PC-9 (cell line): ENCODE measurements at regions not wholly inside any gene's neighbourhood (a gene's known extent, or its start where the extent isn't known, plus 50 kb on each side); places are given as distances from the start of the nearest gene placed in this dataset.

Experiments
- BruUV-seq: library from RNA; stranded (reverse); fragments of 400-500 nt; replicated peaks from 2 replicates; lab custom pipeline; 2021; lab: Mats Ljungman, UMichigan
- CTCF ChIA-PET: fragments of 300-600 bp; sonication (Branson Sonifier 250); formaldehyde crosslinking; loops from one replicate; lab custom pipeline; 2022; ENCODE audit warnings: antibody characterized with exemption; lab: Charles Lee
- POLR2A ChIA-PET: fragments of 300-600 bp; sonication (Branson Sonifier 250); formaldehyde crosslinking; loops from one replicate; lab custom pipeline; 2022; ENCODE audit warnings: antibody characterized with exemption; ENCODE audit not compliant: unreplicated experiment; lab: Charles Lee
- DNase-seq, 2 experiments: peaks; one replicate each; pipeline versions ENCODE4 v3.0.0 to v3.0.0-alpha.2; 2015 to 2022; ENCODE audit warnings: mixed read lengths in 1 of 2
- H2AFZ ChIP-seq: fragments of 200-600 bp; sonication (generic); 2 replicates; pipeline ENCODE4 v1.8.1; 2017; ENCODE audit warnings: antibody characterized with exemption
- H3F3A ChIP-seq: fragments of 200-600 bp; sonication (generic); 2 replicates; pipeline ENCODE4 v1.8.1; 2017; ENCODE audit warnings: antibody characterized with exemption, mild to moderate bottlenecking, low read depth; ENCODE audit not compliant: insufficient read depth
- H3K27ac ChIP-seq: fragments of 200-600 bp; sonication (generic); 2 replicates; pipeline ENCODE4 v1.6.1; 2016; ENCODE audit warnings: mixed run types
- H3K27me3 ChIP-seq: fragments of 200-600 bp; sonication (generic); 2 replicates; pipeline ENCODE4 v1.6.1; 2016; ENCODE audit warnings: low read depth, mixed run types; ENCODE audit not compliant: insufficient read depth
- H3K36me3 ChIP-seq: fragments of 200-600 bp; sonication (generic); 2 replicates; pipeline ENCODE4 v1.6.1; 2016; ENCODE audit warnings: low read depth, mixed run types
- H3K4me1 ChIP-seq: fragments of 200-600 bp; sonication (generic); replicated peaks from 2 replicates; pipeline ENCODE4 v1.6.1; 2016; ENCODE audit warnings: mixed run types; ENCODE audit not compliant: insufficient read depth
- H3K4me2 ChIP-seq: fragments of 200-600 bp; sonication (generic); 2 replicates; pipeline ENCODE4 v1.6.1; 2017; ENCODE audit warnings: mixed run types
- H3K4me3 ChIP-seq: fragments of 200-600 bp; sonication (generic); 2 replicates; pipeline ENCODE4 v1.6.1; 2016; ENCODE audit warnings: mixed run types
- H3K79me2 ChIP-seq: fragments of 200-600 bp; sonication (generic); 2 replicates; pipeline ENCODE4 v1.6.1; 2017; ENCODE audit warnings: low read depth, mixed run types
- H3K9me2 ChIP-seq: fragments of 200-600 bp; sonication (generic); 2 replicates; pipeline ENCODE4 v1.8.1; 2017; ENCODE audit warnings: mild to moderate bottlenecking; ENCODE audit not compliant: insufficient read depth
- H3K9me3 ChIP-seq: fragments of 200-600 bp; sonication (generic); 2 replicates; pipeline ENCODE4 v1.8.1; 2016; ENCODE audit warnings: low read depth; ENCODE audit not compliant: insufficient read depth
- H4K20me1 ChIP-seq: fragments of 200-600 bp; sonication (generic); 2 replicates; pipeline ENCODE4 v1.8.1; 2017; ENCODE audit not compliant: insufficient read depth
- EZH2 ChIP-seq: fragments of 200-600 bp; sonication (generic); IDR thresholded peaks from 2 replicates; pipeline ENCODE4 v1.8.0; 2017; ENCODE audit warnings: antibody characterized with exemption, low read depth
- intact Hi-C: fragments of 100-400 bp; cut with micrococcal nuclease; formaldehyde crosslinking; loops from one replicate; pipeline ENCODE4 v1.10.0; 2022; ENCODE audit not compliant: unreplicated experiment
- TF ChIP-seq, protein P1 (sequence below): fragments of 200-600 bp; sonication (generic); conservative IDR thresholded peaks from 2 replicates; pipeline ENCODE4 v1.6.1; 2017; ENCODE audit warnings: mixed run types, antibody characterized with exemption, mild to moderate bottlenecking, moderate library complexity

DNA sequence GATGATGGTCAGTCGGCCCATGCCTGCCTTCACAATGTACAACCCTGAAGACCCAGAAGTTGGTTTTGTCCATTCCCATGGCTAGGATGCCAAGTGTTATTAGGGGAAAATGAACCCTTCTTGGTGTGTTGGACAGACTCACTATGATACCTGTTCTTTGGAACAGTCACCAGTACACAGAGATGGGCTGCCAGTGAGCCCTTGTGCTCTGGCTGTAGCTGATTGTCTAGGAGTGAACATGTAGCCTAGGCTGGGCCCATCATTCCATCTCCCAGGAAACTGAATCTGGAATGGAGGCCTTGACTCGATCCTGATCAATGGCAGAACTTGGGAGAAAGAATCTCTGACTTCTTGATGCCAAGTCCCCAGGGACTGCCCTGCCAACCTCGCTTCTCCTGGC, 188.9 kb downstream of the EVX1 start:
- H3K36me3 ChIP-seq: no peaks in the 10 kb centered on the region
- no TSS peak for BruUV-seq
- H3K27ac ChIP-seq: no peak overlapping the region
- no peaks in the 10 kb centered on the region for H3K9me2 ChIP-seq
- H3K4me3 ChIP-seq: no peak overlapping the region
- no peaks in the 10 kb centered on the region for H3K27me3 ChIP-seq
- TF ChIP-seq EZH2: no peak
- TF ChIP-seq, protein P1, sequence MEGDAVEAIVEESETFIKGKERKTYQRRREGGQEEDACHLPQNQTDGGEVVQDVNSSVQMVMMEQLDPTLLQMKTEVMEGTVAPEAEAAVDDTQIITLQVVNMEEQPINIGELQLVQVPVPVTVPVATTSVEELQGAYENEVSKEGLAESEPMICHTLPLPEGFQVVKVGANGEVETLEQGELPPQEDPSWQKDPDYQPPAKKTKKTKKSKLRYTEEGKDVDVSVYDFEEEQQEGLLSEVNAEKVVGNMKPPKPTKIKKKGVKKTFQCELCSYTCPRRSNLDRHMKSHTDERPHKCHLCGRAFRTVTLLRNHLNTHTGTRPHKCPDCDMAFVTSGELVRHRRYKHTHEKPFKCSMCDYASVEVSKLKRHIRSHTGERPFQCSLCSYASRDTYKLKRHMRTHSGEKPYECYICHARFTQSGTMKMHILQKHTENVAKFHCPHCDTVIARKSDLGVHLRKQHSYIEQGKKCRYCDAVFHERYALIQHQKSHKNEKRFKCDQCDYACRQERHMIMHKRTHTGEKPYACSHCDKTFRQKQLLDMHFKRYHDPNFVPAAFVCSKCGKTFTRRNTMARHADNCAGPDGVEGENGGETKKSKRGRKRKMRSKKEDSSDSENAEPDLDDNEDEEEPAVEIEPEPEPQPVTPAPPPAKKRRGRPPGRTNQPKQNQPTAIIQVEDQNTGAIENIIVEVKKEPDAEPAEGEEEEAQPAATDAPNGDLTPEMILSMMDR: no peak
- no peaks in the 10 kb centered on the region for H3F3A ChIP-seq
- ChIA-PET POLR2A (no interaction called here), CTCF (no interaction called here)
- H4K20me1 ChIP-seq: no peaks in the 10 kb centered on the region
- intact Hi-C loops: no loop called here
- H3K9me3 ChIP-seq: no peaks in the 10 kb centered on the region
- DNase-seq: peak in 1 of 2 experiments; percentile 31
- H2AFZ ChIP-seq: no peak overlapping the region
- no peak overlapping the region for H3K4me2 ChIP-seq
- H3K79me2 ChIP-seq: no peaks in the 10 kb centered on the region
- H3K4me1 ChIP-seq: no peaks in the 10 kb centered on the region

DNA sequence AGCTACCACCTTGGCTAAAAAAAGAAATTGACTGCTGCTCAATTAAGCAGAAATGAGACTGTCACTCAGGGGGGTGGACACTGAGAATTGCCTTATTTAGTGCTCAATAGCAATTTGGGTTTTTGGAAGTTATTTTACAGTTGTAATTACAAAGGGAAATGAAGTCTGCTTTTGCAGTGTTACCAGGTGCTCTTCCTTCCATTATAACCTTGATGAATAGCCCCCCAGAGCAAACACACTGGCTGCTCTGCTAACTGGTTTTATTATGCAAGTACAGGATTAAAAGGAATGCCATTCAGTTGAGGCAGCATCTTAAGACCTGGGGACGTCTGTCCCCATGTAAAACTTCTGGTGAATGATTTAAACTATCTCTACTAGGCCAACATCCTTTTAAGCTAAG, 191.0 kb downstream of the EVX1 start:
- no peak overlapping the region for H2AFZ ChIP-seq
- no TSS peak for BruUV-seq
- no peak overlapping the region for H3K4me2 ChIP-seq
- no peak for DNase-seq
- ChIA-PET POLR2A (interaction anchor here (0.7 kb wide), 1 partner anchor 718 kb away, joined by 4 read pairs; no protein-coding TSS in a partner anchor), CTCF (no interaction called here)
- TF ChIP-seq, protein P1: no peak
- no peak for TF ChIP-seq EZH2
- H3K79me2 ChIP-seq: no peaks in the 10 kb centered on the region
- H3F3A ChIP-seq: no peaks in the 10 kb centered on the region
- H3K36me3 ChIP-seq: no peaks in the 10 kb centered on the region
- H3K4me3 ChIP-seq: no peak overlapping the region
- no peaks in the 10 kb centered on the region for H3K9me2 ChIP-seq
- intact Hi-C loops: no loop called here
- no peaks in the 10 kb centered on the region for H3K27me3 ChIP-seq
- H3K27ac ChIP-seq: no peak overlapping the region
- H3K9me3 ChIP-seq: no peaks in the 10 kb centered on the region
- no peaks in the 10 kb centered on the region for H4K20me1 ChIP-seq
- H3K4me1 ChIP-seq: no peaks in the 10 kb centered on the region

DNA sequence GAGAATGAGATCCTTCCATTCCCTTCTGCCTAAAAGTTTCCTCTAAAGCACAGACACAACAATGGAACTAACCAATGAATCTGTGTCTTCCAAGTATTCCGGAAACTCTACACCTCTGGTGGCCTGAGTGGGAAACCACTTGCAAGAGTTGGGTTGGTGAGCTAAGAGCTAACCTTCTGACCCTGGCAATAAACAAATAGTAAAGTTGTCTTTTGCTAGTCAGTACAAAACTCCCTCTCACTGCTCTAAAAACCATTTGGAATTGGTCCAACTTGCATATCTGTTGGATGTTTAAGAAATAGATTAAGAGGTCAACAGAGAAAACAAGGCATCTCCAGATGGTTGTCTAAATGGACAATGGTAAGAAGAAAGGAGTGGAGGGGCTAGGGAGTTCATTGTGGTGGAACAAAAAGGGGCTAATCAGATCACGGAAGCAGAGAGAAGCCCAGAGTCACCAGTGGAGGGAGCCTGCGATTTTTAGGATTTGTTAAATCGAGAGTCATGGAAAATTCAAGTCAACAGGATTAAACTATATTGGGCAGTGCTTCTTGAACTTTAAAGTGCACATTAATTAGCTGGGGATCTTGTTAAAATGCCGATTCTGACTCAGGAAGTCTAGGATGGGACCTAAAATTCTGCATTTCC, 192.3 kb downstream of the EVX1 start:
- no peaks in the 10 kb centered on the region for H4K20me1 ChIP-seq
- no peaks in the 10 kb centered on the region for H3K36me3 ChIP-seq
- H3K4me3 ChIP-seq: no peak overlapping the region
- H3K9me2 ChIP-seq: no peaks in the 10 kb centered on the region
- ChIA-PET CTCF (no interaction called here), POLR2A (no interaction called here)
- no peak for DNase-seq
- no peak overlapping the region for H2AFZ ChIP-seq
- no peak overlapping the region for H3K4me2 ChIP-seq
- no peak overlapping the region for H3K27ac ChIP-seq
- no TSS peak for BruUV-seq
- H3K9me3 ChIP-seq: no peaks in the 10 kb centered on the region
- H3F3A ChIP-seq: no peaks in the 10 kb centered on the region
- no peaks in the 10 kb centered on the region for H3K27me3 ChIP-seq
- intact Hi-C loops: no loop called here
- H3K4me1 ChIP-seq: no peaks in the 10 kb centered on the region
- H3K79me2 ChIP-seq: no peaks in the 10 kb centered on the region
- TF ChIP-seq EZH2: no peak
- TF ChIP-seq, protein P1: no peak
